HEK293T (cell line): ENCODE measurements at regions not wholly inside any gene's neighbourhood (a gene's known extent, or its start where the extent isn't known, plus 50 kb on each side); places are given as distances from the start of the nearest gene placed in this dataset.

Source experiments
- ARNT ChIP-seq: fragments of 450-650 bp; IDR thresholded peaks from 2 replicates; pipeline ENCODE4 v1.6.1; 2017; ENCODE audit warnings: mild to moderate bottlenecking
- FOXK2 ChIP-seq: fragments of 450-650 bp; IDR thresholded peaks from 2 replicates; pipeline ENCODE4 v1.6.1; 2016; ENCODE audit warnings: mild to moderate bottlenecking
- FOXM1 ChIP-seq: fragments of 450-650 bp; IDR thresholded peaks from 2 replicates; pipeline ENCODE4 v1.6.1; 2017; ENCODE audit warnings: mild to moderate bottlenecking, borderline replicate concordance
- HDGF ChIP-seq: fragments of 450-650 bp; IDR thresholded peaks from 2 replicates; pipeline ENCODE4 v1.6.1; 2017; ENCODE audit warnings: antibody characterized with exemption, borderline replicate concordance
- LEF1 ChIP-seq: fragments of 450-650 bp; IDR thresholded peaks from 2 replicates; pipeline ENCODE4 v1.6.1; 2017; ENCODE audit warnings: mild to moderate bottlenecking, borderline replicate concordance
- SP1 ChIP-seq: fragments of 450-650 bp; IDR thresholded peaks from 2 replicates; pipeline ENCODE4 v1.6.1; 2017
- SUZ12 ChIP-seq: fragments of 450-650 bp; IDR thresholded peaks from 2 replicates; pipeline ENCODE4 v1.6.1; 2016; ENCODE audit warnings: mild to moderate bottlenecking
- TARDBP ChIP-seq: fragments of 450-650 bp; IDR thresholded peaks from 2 replicates; pipeline ENCODE4 v1.6.1; 2016
- TF ChIP-seq, protein P1 (sequence below): fragments of 450-650 bp; IDR thresholded peaks from 2 replicates; pipeline ENCODE4 v1.6.1; 2016

DNA sequence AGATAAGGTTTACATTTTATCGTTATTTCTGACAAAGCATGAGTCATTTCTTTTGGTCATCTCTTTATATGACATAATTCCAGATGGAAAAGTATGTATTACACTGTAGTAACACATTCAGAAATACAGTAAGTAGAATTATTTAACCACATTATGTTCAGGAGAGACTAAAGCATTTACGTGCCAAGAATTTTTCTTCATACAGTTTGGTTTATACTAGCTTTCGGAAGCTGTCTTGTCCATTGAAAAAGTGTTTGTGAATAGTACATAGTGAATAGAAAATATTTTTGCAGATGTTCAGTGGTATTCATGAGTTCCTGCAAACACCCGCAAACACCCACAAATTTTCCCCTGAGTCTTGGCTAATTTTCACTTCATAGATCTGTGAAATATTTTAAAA lies 1033.0 kb upstream of the INTU start:
- TF ChIP-seq TARDBP (no peak), ARNT (no peak), SP1 (no peak), SUZ12 (no peak), FOXK2 (no peak), LEF1 (no peak), FOXM1 (no peak), HDGF (no peak)
- TF ChIP-seq, protein P1, sequence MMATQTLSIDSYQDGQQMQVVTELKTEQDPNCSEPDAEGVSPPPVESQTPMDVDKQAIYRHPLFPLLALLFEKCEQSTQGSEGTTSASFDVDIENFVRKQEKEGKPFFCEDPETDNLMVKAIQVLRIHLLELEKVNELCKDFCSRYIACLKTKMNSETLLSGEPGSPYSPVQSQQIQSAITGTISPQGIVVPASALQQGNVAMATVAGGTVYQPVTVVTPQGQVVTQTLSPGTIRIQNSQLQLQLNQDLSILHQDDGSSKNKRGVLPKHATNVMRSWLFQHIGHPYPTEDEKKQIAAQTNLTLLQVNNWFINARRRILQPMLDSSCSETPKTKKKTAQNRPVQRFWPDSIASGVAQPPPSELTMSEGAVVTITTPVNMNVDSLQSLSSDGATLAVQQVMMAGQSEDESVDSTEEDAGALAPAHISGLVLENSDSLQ, result no peak
